GM18502 (cell line): ENCODE measurements at regions not wholly inside any gene's neighbourhood (a gene's known extent, or its start where the extent isn't known, plus 50 kb on each side); places are given as distances from the start of the nearest gene placed in this dataset.

Source experiments
- ATAC-seq: cut with Tn5 transposase; IDR thresholded peaks from one replicate; pipeline ENCODE4 v1.9.1; 2021; ENCODE audit warnings: mild to moderate bottlenecking; ENCODE audit not compliant: unreplicated experiment, poor library complexity

- no peak for ATAC-seq
Measured at GRCh38 chr4:135239964-135240363, 1038.4 kb upstream of the PABPC4L start.

DNA sequence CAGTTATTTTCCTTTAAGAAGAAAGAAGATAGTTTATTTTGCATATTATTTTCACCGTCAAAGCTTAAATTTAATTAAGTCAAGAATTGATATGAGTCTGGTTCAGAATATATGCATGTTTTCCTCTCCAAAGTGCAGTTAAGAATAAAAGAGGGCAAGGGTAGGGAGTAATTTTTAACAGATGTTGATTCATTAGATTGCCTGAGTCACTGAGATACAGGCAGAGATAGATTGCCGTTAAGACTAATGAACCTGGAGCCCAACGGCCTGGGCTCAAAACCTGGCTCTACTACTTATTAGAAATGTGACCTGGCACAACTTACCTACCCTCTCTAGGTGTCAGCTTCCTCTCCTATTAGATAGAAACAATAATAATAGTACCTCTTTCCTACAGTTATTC, 1037.4 kb upstream of the PABPC4L start:
- ATAC-seq = no peak

GRCh38 chr4:135236048-135236447, 1034.5 kb upstream of the PABPC4L start:
- ATAC-seq = no peak

GRCh38 chr4:135227842-135228241, 1026.3 kb upstream of the PABPC4L start:
- no peak for ATAC-seq

- ATAC-seq = no peak
Measured at GRCh38 chr4:135225551-135225950, 1024.0 kb upstream of the PABPC4L start.

DNA sequence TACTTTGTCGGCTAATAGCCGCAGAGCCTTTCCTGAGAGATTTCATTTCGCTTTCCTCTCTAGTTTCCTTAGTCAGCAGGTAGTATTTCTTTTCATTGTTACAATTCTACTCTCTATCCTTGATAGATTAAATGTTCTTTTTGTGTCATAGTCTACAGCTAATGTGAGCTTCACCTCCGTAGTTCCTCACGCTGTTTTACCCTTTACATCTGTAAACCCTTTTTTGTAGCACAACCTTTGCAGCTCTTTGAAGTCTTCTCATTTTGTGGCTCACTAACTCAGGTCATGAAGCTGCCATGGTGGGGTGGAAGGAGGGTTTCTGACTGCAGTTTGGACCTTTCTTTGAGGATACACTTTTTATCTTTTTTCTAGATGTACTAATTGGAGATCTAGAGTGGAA, 1008.8 kb upstream of the PABPC4L start:
- no peak for ATAC-seq

DNA sequence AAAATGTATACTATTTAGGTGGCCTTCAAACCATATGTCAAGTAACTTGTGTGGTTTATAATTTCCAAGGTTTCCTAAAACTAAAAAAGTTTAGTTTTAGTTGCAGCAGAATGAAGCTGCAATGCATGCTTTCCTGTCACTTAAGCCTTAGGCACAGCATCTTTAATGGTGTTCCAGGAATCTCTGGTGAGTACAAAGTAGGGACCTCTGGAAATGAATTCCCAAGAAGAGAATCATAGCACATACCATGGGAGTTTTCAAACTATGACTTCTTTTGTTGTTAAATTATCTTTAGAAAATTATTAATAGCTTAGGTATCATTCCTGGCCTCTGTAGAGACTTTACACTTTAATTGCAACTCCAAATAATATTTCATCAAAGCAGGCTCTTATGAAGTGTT, 1005.9 kb upstream of the PABPC4L start:
- no peak for ATAC-seq

GRCh38 chr4:135204311-135204710, 1002.7 kb upstream of the PABPC4L start:
- no peak for ATAC-seq

GRCh38 chr4:135201081-135201480, 999.5 kb upstream of the PABPC4L start:
- no peak for ATAC-seq

GRCh38 chr4:135197641-135198040, 996.1 kb upstream of the PABPC4L start:
- ATAC-seq = no peak

DNA sequence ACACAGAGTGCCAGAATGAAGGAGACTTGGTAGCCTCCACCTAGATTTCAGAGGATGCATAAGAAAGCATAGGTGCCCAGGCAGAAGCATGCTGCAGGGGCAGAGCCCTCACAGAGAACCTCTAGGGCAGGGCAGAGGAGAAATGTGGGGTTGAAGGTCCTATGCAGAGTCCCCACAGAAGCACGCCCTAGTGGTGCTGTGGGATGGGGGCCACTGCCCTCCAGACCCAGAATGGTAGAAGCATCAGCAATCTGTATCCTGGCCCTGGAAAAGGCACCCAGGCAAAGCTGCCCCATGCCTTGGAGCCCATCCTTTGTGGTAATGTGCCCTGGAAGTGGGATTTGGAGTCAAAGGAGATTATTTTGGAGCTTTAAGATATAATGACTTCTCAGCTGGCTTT, 992.9 kb upstream of the PABPC4L start:
- no peak for ATAC-seq

- no peak for ATAC-seq
Measured at GRCh38 chr4:135192751-135193535, 991.4 kb upstream of the PABPC4L start.

DNA sequence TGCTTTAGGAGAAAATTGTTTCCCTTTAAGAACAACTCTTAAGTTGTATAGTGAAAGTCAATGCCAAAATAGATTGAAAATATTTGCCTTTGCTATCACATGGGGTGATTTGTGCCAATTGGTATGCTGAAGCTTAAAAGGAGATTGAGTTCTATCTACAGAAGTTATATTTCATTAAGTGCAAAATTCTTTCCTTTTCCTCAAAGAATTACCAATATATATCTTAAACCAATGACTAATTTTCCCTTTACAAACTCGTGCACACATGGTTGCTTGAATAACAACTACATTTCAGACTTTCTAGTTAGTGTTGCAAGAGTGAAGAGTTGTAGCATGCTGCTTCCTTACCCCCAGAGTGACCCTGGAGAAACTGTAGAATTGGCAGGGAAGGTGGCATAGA, 990.0 kb upstream of the PABPC4L start:
- ATAC-seq = no peak

- ATAC-seq = no peak
Measured at GRCh38 chr4:135186002-135186401, 984.4 kb upstream of the PABPC4L start.

DNA sequence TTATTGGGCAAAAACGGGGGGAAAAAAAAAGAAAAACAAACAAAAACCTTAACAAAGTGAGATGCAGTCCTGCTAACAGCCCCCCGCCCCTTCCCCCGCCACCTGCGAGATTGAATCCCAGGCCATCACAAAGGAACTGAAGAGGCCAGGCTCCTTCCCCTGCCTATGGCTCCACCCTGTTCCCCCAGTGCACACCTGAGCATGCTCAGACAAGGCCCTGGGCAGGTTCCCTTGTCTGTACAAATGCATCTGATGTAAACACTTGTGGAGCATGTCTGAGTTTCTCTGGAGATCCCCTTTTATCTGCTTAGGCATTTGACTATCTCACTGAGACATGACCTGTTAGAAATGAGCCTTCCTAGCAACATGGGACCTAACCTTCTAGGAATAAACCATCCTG, 983.7 kb upstream of the PABPC4L start:
- ATAC-seq = no peak

- no peak for ATAC-seq
Measured at GRCh38 chr4:135184715-135185114, 983.1 kb upstream of the PABPC4L start.

DNA sequence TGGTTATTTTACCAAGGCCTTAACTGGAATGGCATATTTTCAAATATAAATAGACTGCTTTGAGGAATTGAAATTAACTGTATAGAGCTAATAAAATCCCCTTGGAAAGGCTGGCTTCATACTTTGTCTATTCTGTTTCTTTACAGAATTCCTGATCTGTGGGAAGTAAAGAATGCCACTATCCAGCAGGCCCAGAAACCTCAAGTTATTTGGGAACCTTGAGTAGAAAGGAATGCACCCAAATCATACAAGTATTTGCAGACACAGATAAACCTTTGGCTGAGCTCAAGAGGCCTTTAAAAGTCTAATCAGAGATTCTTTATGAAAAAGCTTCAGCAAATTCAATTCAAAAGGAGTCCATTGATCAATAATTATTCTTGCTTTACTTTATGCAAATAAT, 975.7 kb upstream of the PABPC4L start:
- no peak for ATAC-seq

DNA sequence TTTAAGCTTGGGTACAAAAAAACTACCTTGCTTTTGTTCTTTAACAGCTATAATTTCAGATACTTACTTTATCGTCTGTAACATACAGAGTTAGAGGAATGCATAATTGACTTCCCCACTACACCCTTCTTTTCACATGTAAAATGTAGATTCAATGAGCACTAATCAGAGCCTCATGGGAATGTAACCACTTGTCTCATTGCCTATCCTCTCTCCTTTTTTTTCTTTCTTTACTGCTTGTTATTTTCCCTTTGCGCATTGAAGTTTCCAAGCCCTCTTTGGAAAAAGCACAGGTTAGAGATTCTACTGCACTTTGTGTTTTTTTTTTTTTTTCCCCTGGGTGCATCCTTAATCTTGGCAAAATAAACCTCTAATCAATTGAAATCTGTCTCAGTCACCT, 965.1 kb upstream of the PABPC4L start:
- no peak for ATAC-seq

DNA sequence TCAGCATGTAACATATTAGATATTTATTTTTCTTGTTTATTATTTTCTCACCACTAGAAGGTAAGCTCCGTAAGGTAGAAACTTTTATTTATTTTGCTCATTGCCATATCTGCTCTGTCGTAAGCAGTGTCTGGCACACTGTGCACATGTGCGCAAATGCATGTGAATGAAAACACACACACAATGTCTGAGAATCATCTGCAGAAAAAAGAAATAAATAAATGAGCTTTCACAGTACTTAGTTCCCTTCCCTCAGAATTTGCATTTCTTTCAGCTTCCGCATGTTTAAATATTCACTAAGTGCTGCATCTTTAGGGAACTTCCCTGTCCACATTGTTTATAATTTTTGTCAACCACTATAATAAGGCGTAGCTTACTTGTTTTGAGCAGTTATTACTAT, 963.0 kb upstream of the PABPC4L start:
- ATAC-seq = no peak

GRCh38 chr4:135144498-135144897, 942.9 kb upstream of the PABPC4L start:
- no peak for ATAC-seq

GRCh38 chr4:135124196-135124595, 922.6 kb upstream of the PABPC4L start:
- no peak for ATAC-seq

- ATAC-seq = no peak
Measured at GRCh38 chr4:135123632-135124031, 922.0 kb upstream of the PABPC4L start.

- no peak for ATAC-seq
Measured at GRCh38 chr4:135122457-135122856, 920.9 kb upstream of the PABPC4L start.
